ENCODE measurements at regions not wholly inside any gene's neighbourhood (a gene's known extent, or its start where the extent isn't known, plus 50 kb on each side); places are given as distances from the start of the nearest gene placed in this dataset.
"Not testable (repeated sequence)": the region's sequence is repeated elsewhere in the genome, so short reads cannot be mapped to it uniquely, and the experiment has no call there.

- DNase-seq (ENCODE audit: low read depth, low spot score) (no peak), ATAC-seq (peak; percentile 74), FAIRE-seq (no peak)
- SMC1A ChIA-PET (ENCODE audit: uncharacterized antibody, unreplicated experiment): interaction anchor here (0.8 to 1.9 kb wide), 7 partner anchors 10 to 202 kb away, joined by 3 to 9 read pairs (median 5); partner anchors contain the start of gene PSD4
- POLR2A ChIA-PET: interaction anchor here (1.3 kb wide), 1 partner anchor 138 kb away, joined by 4 read pairs; no protein-coding TSS in a partner anchor
- no TSS peak for BruUV-seq (replicated peaks)
- Histone ChIP-seq H4K20me1 (ENCODE audit: control insufficient read depth, insufficient read depth) (no peaks in the 10 kb centered on the region), H3K79me2 (ENCODE audit: control insufficient read depth, insufficient read depth, low read length) (no peaks in the 10 kb centered on the region), H3K36me3 (ENCODE audit: control insufficient read depth in 2 of 2, insufficient read depth in 2 of 2, low read length in 1 of 2) (no peaks in the 10 kb centered on the region), H3K4me3 (no peak overlapping the region), H3K9me3 (replicated peaks; ENCODE audit: control insufficient read depth, insufficient read depth, low read length) (no peaks in the 10 kb centered on the region), H3K4me2 (ENCODE audit: control insufficient read depth, insufficient read depth) (0 out of 2 replicates have a peak overlapping the region, but pooled peaks have one; percentile 22), H3K27me3 (replicated peaks in 1 of 2; ENCODE audit: control insufficient read depth in 2 of 2, insufficient read depth in 2 of 2, low read length in 1 of 2) (no peaks in the 10 kb centered on the region), H3K9ac (ENCODE audit: control insufficient read depth, insufficient read depth, low read length) (no peak overlapping the region), H2AFZ (ENCODE audit: control insufficient read depth, low read depth, low read length) (peak overlapping the region; percentile 62), H3K27ac (ENCODE audit: control insufficient read depth, insufficient read depth) (no peak overlapping the region), H3K4me1 (ENCODE audit: control insufficient read depth, insufficient read depth, low read length) (peaks cover 4% of the 10 kb centered on the region)
- CTCF ChIA-PET: interaction anchor here (0.6 to 3.7 kb wide), 8 partner anchors 9 to 520 kb away, joined by 3 to 29 read pairs (median 6); no protein-coding TSS in a partner anchor
- 83% methylated on average over 2 of the region's 2 CpGs for WGBS (ENCODE audit: insufficient coverage, insufficient replicate concordance, low lambda C conversion rate, missing lambda C conversion rate)
- in situ Hi-C loops (cut with MboI): no loop called here
- intact Hi-C loops (cut with micrococcal nuclease; ENCODE audit: unreplicated experiment): loop anchor here (10.0 kb wide), 1 partner anchor 82 kb away; no protein-coding TSS in a partner anchor
- RAD21 ChIA-PET (ENCODE audit: unreplicated experiment): interaction anchor here (1.0 to 1.9 kb wide), 7 partner anchors 14 to 240 kb away, joined by 3 to 12 read pairs (median 4); partner anchors contain the start of gene PSD4
- TF ChIP-seq SRF (IDR thresholded peaks at IDR 0.05; ENCODE audit: low read depth in 2 of 2, low read length in 2 of 2) (peak in 1 of 2 experiments; percentile 74; a peak in 2 of 4 replicates), BCLAF1 (IDR thresholded peaks at IDR 0.05) (no peak), PKNOX1 (IDR thresholded peaks at IDR 0.05) (peak; percentile 70; the same call in 1 of the 2 replicates), IKZF1 (conservative IDR thresholded peaks at IDR 0.05) (0 out of 2 replicates have a peak, but pooled peaks have one; percentile 35), EED (IDR thresholded peaks at IDR 0.05; ENCODE audit: low read depth) (0 out of 2 replicates have a peak, but pooled peaks have one; percentile 29), MXI1 (IDR thresholded peaks at IDR 0.05; ENCODE audit: low read depth, low read length) (no peak)
These were observed 61.1 kb upstream of the ZNG1B start for GRCh38 chr2:113376253-113376912.

- FAIRE-seq; H3K79me2 ChIP-seq (ENCODE audit: control insufficient read depth, insufficient read depth, low read length); H3K27me3 ChIP-seq (replicated peaks in 1 of 2; ENCODE audit: control insufficient read depth in 2 of 2, insufficient read depth in 2 of 2, low read length in 1 of 2); RAD21 ChIA-PET (ENCODE audit: unreplicated experiment); DNase-seq (ENCODE audit: low read depth, low spot score); H3K9me3 ChIP-seq (replicated peaks; ENCODE audit: control insufficient read depth, insufficient read depth, low read length); H2AFZ ChIP-seq (ENCODE audit: control insufficient read depth, low read depth, low read length); H3K4me2 ChIP-seq (ENCODE audit: control insufficient read depth, insufficient read depth); H4K20me1 ChIP-seq (ENCODE audit: control insufficient read depth, insufficient read depth); H3K36me3 ChIP-seq (ENCODE audit: control insufficient read depth in 2 of 2, insufficient read depth in 2 of 2, low read length in 1 of 2); H3K27ac ChIP-seq (ENCODE audit: control insufficient read depth, insufficient read depth); ATAC-seq; POLR2A ChIA-PET; H3K9ac ChIP-seq (ENCODE audit: control insufficient read depth, insufficient read depth, low read length); H3K4me1 ChIP-seq (ENCODE audit: control insufficient read depth, insufficient read depth, low read length); H3K4me3 ChIP-seq; CTCF ChIA-PET; BruUV-seq (replicated peaks): not testable (repeated sequence)
- intact Hi-C loops (cut with micrococcal nuclease; ENCODE audit: unreplicated experiment) (loop anchor here (10.0 kb wide), 1 partner anchor 80 kb away; no protein-coding TSS in a partner anchor), in situ Hi-C loops (cut with MboI) (loop anchor here (5.0 kb wide), 2 partner anchors 128 to 238 kb away; no protein-coding TSS in a partner anchor)
- SMC1A ChIA-PET (ENCODE audit: uncharacterized antibody, unreplicated experiment): interaction anchor here (1.0 kb wide), 1 partner anchor 171 kb away, joined by 3 read pairs; no protein-coding TSS in a partner anchor
- WGBS (ENCODE audit: insufficient coverage, insufficient replicate concordance, low lambda C conversion rate, missing lambda C conversion rate): 38% methylated on average over 4 of the region's 4 CpGs
These were observed 62.6 kb upstream of the ZNG1B start for GRCh38 chr2:113374857-113375256.

All from GM12878 (cell line).